ENCODE measurements at regions not wholly inside any gene's neighbourhood (a gene's known extent, or its start where the extent isn't known, plus 50 kb on each side); places are given as distances from the start of the nearest gene placed in this dataset.

DNA sequence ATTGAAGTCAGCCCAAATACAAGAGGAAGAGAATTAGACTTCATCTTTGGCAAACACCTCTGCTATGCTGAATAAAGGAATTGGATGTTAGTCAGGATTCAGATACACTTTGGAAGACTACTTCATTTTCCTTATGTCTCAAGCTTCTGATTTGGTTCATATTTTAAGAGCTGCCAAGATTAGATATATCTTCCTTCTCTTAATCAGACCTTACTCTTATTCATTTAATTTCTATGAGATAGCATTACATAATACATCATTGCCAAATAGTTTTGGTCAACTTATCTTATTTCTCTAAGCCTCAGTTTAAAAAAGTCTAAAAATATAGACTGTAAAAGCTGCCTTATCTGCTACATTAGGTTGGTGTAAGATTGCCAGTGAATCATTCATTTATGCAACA is 330.6 kb upstream of the NAV3 start:
- Histone ChIP-seq H3K27ac (ENCODE audit: low read depth, low read length) (no peak overlapping the region), H3K4me3 (ENCODE audit: low read depth, low read length) (no peak overlapping the region), H3K36me3 (ENCODE audit: insufficient read depth, low read length) (no peaks in the 10 kb centered on the region), H3K4me1 (ENCODE audit: control insufficient read depth, insufficient read depth, low read length, unreplicated experiment) (no peaks in the 10 kb centered on the region), H2AFZ (ENCODE audit: low read length, unreplicated experiment) (no peak overlapping the region), H3K79me2 (ENCODE audit: control insufficient read depth, insufficient read depth, low read length, unreplicated experiment) (no peaks in the 10 kb centered on the region), H3K27me3 (ENCODE audit: insufficient read depth, low read length) (no peaks in the 10 kb centered on the region)

DNA sequence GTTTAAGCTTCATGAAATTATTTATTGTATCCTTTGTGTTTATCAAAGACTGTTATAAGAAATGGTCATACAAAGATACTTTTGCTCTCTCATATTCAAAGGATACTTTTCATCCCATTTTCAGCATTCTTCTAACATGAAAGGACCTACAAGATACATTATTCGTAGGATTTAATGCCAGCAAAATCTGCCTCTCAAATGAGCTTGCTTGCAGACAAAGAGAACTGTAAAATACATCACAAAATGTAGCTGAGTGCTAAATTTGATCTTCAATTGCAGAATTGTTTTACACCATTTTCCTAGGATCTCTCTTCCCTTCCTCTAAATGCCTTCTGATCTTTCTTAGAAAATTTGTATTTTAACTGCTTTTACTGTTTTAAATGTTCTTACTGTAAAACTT is 333.0 kb upstream of the NAV3 start:
- Histone ChIP-seq H3K4me3 (ENCODE audit: low read depth, low read length) (no peak overlapping the region), H3K79me2 (ENCODE audit: control insufficient read depth, insufficient read depth, low read length, unreplicated experiment) (no peaks in the 10 kb centered on the region), H2AFZ (ENCODE audit: low read length, unreplicated experiment) (no peak overlapping the region), H3K4me1 (ENCODE audit: control insufficient read depth, insufficient read depth, low read length, unreplicated experiment) (no peaks in the 10 kb centered on the region), H3K27ac (ENCODE audit: low read depth, low read length) (no peak overlapping the region), H3K36me3 (ENCODE audit: insufficient read depth, low read length) (no peaks in the 10 kb centered on the region), H3K27me3 (ENCODE audit: insufficient read depth, low read length) (no peaks in the 10 kb centered on the region)

DNA sequence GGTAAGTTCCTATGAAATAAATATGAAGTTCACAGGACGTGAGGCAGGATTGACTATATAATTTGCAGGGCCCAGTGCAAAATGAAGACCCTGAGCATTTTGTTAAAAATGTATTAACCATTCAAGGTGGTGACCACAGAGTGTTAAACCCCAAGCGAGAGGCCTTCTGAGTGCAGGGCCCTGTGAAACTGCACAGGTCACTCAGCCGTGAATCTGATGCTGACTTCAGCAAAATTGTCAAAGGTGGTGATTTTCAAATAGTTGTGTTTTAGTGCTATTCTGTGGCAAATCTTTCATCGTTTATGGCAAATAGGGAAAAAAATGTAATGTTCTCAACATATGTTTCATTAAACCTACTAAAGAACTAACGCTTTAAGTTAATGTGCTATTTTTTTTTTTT is 334.0 kb upstream of the NAV3 start:
- no peaks in the 10 kb centered on the region for H3K79me2 ChIP-seq (ENCODE audit: control insufficient read depth, insufficient read depth, low read length, unreplicated experiment)
- no peak overlapping the region for H2AFZ ChIP-seq (ENCODE audit: low read length, unreplicated experiment)
- H3K36me3 ChIP-seq (ENCODE audit: insufficient read depth, low read length) = no peaks in the 10 kb centered on the region
- no peak overlapping the region for H3K27ac ChIP-seq (ENCODE audit: low read depth, low read length)
- no peak overlapping the region for H3K4me3 ChIP-seq (ENCODE audit: low read depth, low read length)
- no peaks in the 10 kb centered on the region for H3K4me1 ChIP-seq (ENCODE audit: control insufficient read depth, insufficient read depth, low read length, unreplicated experiment)
- no peaks in the 10 kb centered on the region for H3K27me3 ChIP-seq (ENCODE audit: insufficient read depth, low read length)

DNA sequence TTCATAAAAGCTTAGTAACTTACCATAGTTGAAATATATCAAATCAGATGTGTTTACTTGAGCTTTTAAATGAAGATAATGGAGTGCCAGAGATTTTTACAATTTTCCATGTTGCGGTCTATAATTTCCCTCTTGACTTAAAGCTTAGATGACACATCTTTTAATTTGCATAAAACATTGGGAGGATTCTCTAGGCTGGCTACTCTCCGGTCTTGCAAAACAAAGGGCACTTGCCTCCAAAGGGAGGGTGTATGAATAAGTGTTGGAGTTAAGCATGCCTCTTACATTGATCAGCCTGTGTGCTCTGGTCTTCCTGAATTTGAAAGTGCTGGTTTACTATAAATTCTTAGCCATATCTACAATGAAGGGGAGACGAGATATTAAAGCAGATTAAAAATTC is 336.4 kb upstream of the NAV3 start:
- Histone ChIP-seq H3K27ac (ENCODE audit: low read depth, low read length) (no peak overlapping the region), H3K27me3 (ENCODE audit: insufficient read depth, low read length) (no peaks in the 10 kb centered on the region), H2AFZ (ENCODE audit: low read length, unreplicated experiment) (no peak overlapping the region), H3K4me3 (ENCODE audit: low read depth, low read length) (no peak overlapping the region), H3K4me1 (ENCODE audit: control insufficient read depth, insufficient read depth, low read length, unreplicated experiment) (no peaks in the 10 kb centered on the region), H3K79me2 (ENCODE audit: control insufficient read depth, insufficient read depth, low read length, unreplicated experiment) (no peaks in the 10 kb centered on the region), H3K36me3 (ENCODE audit: insufficient read depth, low read length) (no peaks in the 10 kb centered on the region)

DNA sequence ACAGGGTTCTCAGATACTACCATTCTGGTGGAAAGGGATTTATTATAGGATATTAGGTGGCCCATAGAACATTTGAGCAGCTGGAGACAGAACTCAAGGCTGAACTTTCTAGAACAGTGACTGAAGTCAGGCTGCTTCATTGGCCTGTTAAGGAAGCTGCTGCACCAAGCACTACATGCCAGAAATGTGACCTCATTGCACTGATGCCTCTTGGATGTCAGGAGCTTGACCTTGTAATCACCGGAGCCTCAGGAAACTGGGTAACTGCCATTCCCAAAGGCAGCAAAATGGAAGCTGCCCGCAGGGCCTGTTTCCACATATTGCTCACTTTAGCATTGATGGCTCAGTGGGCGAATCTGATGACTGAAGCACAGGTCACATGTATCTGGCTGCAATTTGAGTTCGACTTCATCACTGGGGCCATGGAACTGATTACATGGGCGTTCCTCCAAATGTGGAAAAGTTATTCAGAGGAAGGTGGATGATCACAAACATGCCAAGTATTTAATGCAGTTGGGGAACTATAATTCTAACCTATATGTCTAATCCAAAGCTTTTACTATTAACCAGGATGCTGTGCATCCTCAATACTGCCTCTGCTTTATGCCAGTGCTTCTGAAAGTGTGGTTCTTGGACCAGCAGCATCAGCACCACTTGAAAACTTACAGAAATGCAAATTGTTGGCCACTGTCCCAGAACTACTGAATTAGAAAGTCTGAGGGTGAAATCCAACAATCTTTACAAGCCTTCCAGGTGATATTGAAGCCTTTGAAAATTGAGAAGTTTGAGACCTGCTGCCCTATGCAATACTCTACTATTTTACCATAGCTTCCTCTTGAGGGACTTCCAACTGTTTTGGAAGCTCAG is 337.2 kb upstream of the NAV3 start:
- Histone ChIP-seq H3K79me2 (ENCODE audit: control insufficient read depth, insufficient read depth, low read length, unreplicated experiment) (no peaks in the 10 kb centered on the region), H3K36me3 (ENCODE audit: insufficient read depth, low read length) (no peaks in the 10 kb centered on the region), H3K27me3 (ENCODE audit: insufficient read depth, low read length) (no peaks in the 10 kb centered on the region), H3K27ac (ENCODE audit: low read depth, low read length) (no peak overlapping the region), H3K4me3 (ENCODE audit: low read depth, low read length) (no peak overlapping the region), H2AFZ (ENCODE audit: low read length, unreplicated experiment) (no peak overlapping the region), H3K4me1 (ENCODE audit: control insufficient read depth, insufficient read depth, low read length, unreplicated experiment) (no peaks in the 10 kb centered on the region)

DNA sequence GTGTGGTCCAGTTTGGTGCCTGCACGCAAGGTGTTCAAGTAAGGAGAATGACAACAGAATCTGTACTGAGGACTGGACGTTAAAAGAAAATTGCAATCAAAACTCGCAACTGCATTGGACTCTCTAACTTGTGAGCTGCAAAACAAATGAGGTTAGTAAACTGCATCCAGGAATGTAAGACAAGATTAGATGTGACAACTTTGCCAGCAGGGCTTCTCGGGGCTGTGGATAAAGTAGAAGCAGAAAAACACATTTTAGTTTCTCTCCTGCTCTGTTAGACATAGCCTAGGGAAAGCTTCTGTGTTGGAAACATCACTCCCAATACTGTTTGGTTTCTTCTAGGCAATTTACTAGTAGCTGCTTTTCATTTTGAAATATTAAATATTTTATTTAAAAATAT is 338.2 kb upstream of the NAV3 start:
- H3K36me3 ChIP-seq (ENCODE audit: insufficient read depth, low read length) = no peaks in the 10 kb centered on the region
- no peak overlapping the region for H3K4me3 ChIP-seq (ENCODE audit: low read depth, low read length)
- no peaks in the 10 kb centered on the region for H3K27me3 ChIP-seq (ENCODE audit: insufficient read depth, low read length)
- H2AFZ ChIP-seq (ENCODE audit: low read length, unreplicated experiment) = no peak overlapping the region
- no peaks in the 10 kb centered on the region for H3K4me1 ChIP-seq (ENCODE audit: control insufficient read depth, insufficient read depth, low read length, unreplicated experiment)
- H3K79me2 ChIP-seq (ENCODE audit: control insufficient read depth, insufficient read depth, low read length, unreplicated experiment) = no peaks in the 10 kb centered on the region
- no peak overlapping the region for H3K27ac ChIP-seq (ENCODE audit: low read depth, low read length)

DNA sequence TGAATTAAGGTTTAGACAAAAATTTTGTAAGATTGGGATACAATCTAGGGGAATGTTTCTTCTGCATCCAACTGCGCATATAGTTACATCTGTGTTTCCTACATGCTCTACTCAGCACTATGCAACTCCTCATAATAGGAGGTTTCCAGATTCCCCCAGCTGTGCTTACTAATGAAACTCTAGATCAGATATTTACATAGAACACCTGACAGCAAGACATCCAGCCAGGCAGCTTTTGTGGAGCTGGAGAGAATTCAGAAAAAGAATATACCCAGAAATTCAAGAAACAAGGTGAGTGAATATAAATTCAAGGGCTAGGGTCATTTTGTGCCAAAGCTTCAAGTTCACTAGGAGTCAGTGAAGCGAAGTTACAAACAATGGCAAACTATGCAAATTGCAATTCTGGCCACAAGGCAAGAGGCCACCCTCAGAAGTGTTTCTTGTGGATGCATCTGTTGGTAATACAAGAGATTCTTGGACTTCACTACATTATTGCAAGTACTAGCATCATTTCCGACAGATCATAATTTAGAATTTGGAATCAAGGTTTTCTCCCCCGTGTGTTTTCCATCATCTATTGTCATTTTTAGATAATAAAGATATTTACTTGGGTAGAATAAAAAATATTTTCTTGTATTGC is 341.2 kb upstream of the NAV3 start:
- H3K27me3 ChIP-seq (ENCODE audit: insufficient read depth, low read length) = no peaks in the 10 kb centered on the region
- H3K27ac ChIP-seq (ENCODE audit: low read depth, low read length) = no peak overlapping the region
- no peak overlapping the region for H2AFZ ChIP-seq (ENCODE audit: low read length, unreplicated experiment)
- H3K4me3 ChIP-seq (ENCODE audit: low read depth, low read length) = no peak overlapping the region
- no peaks in the 10 kb centered on the region for H3K4me1 ChIP-seq (ENCODE audit: control insufficient read depth, insufficient read depth, low read length, unreplicated experiment)
- H3K79me2 ChIP-seq (ENCODE audit: control insufficient read depth, insufficient read depth, low read length, unreplicated experiment) = no peaks in the 10 kb centered on the region
- no peaks in the 10 kb centered on the region for H3K36me3 ChIP-seq (ENCODE audit: insufficient read depth, low read length)

DNA sequence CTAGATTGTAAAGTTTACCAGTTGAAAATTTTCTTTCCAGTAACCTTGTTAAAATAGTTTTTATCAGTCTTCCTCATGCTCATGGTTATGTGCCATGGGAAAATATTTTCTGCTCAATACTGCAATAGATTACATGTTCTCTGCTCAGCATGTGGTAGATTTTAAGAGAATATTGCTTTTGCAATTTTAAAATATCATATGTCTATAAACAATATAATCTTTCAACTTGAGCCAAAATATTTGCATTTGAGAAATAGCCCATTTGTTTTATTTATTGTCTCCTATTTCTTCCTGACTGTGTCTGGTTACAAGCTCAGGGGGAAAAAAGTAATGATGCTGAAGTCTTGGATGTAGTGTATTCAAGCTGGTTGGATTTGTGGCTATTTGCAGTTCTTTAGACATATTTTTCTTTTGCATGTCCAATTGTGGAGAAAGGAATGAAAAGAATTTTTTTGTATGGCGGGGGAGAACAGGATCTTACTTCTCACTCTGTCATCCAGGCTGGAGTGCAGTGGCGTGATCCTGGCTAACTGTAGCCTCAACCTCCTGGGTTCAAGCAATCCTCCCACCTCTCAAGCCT is 342.6 kb upstream of the NAV3 start:
- Histone ChIP-seq H3K4me1 (ENCODE audit: control insufficient read depth, insufficient read depth, low read length, unreplicated experiment) (no peaks in the 10 kb centered on the region), H3K27me3 (ENCODE audit: insufficient read depth, low read length) (no peaks in the 10 kb centered on the region), H2AFZ (ENCODE audit: low read length, unreplicated experiment) (no peak overlapping the region), H3K4me3 (ENCODE audit: low read depth, low read length) (no peak overlapping the region), H3K79me2 (ENCODE audit: control insufficient read depth, insufficient read depth, low read length, unreplicated experiment) (no peaks in the 10 kb centered on the region), H3K27ac (ENCODE audit: low read depth, low read length) (no peak overlapping the region), H3K36me3 (ENCODE audit: insufficient read depth, low read length) (no peaks in the 10 kb centered on the region)

DNA sequence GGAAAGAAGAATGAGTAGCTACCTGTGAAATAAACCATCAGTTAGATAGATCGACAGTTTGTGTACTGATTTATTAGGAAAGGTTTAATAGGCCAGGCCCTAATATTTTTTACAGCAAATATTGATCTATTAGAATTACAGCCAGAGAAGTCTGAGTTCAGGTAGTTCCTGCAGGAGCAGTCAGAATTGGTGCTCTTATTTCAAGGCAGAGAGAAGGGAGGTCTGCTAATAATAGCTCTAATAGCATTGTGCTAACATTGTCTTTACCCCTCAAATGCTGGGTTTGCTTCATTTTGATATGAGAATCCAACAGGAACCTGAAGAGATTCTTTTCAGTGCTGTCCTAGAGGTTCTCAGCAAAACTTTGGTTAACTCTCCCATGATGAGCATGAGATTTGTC is 343.8 kb upstream of the NAV3 start:
- no peak overlapping the region for H3K27ac ChIP-seq (ENCODE audit: low read depth, low read length)
- no peaks in the 10 kb centered on the region for H3K79me2 ChIP-seq (ENCODE audit: control insufficient read depth, insufficient read depth, low read length, unreplicated experiment)
- no peak overlapping the region for H2AFZ ChIP-seq (ENCODE audit: low read length, unreplicated experiment)

DNA sequence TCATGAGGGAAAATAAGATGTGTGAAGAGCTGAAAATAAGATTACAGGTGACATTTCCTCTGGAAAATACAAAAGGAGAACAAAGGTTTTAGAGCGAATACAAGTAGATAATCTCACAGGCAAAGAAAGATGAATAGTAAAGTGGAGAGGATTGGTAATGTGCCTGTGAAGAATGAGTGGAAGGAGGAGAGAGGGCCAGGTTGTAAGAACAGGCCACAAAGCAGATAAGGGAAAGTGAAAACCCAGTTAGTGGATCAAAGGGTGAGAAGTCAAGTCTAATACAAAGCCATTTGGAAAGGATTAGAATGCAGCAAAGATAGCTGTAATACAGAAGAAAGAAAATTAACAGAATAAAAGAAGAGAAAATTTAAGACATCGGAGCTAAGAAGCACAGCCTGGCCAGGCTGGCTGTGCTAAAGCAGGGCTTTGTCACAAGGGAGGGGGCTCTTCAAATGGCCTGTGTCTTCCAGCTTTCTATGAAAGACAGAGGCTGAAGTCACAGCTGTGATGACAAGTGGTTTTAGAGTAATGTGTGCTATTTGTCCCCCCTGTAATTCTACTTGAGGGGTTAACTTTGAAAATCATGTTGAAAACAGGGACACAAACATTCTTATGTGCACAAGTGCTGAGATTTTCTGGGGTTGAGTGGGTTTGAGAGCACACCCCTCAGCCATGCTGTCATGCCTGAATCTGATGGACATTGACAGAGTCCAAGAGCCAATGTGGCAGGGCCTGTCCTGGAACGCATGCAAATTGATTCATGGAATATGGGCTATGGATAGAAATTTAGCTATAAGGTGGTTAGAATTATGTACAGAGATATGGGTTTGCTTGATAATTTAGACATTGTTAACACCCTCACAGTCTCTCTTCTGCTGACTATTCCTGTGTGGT is 344.5 kb upstream of the NAV3 start:
- Histone ChIP-seq H2AFZ (ENCODE audit: low read length, unreplicated experiment) (no peak overlapping the region), H3K36me3 (ENCODE audit: insufficient read depth, low read length) (no peaks in the 10 kb centered on the region), H3K4me3 (ENCODE audit: low read depth, low read length) (no peak overlapping the region), H3K79me2 (ENCODE audit: control insufficient read depth, insufficient read depth, low read length, unreplicated experiment) (no peaks in the 10 kb centered on the region), H3K4me1 (ENCODE audit: control insufficient read depth, insufficient read depth, low read length, unreplicated experiment) (no peaks in the 10 kb centered on the region), H3K27me3 (ENCODE audit: insufficient read depth, low read length) (no peaks in the 10 kb centered on the region), H3K27ac (ENCODE audit: low read depth, low read length) (no peak overlapping the region)

More for the DNA sequence above, 343.8 kb upstream of the NAV3 start:
- Histone ChIP-seq H3K27me3 (ENCODE audit: insufficient read depth, low read length) (no peaks in the 10 kb centered on the region), H3K4me3 (ENCODE audit: low read depth, low read length) (no peak overlapping the region), H3K4me1 (ENCODE audit: control insufficient read depth, insufficient read depth, low read length, unreplicated experiment) (no peaks in the 10 kb centered on the region), H3K36me3 (ENCODE audit: insufficient read depth, low read length) (no peaks in the 10 kb centered on the region)
